Activated CD4-positive, CD25-positive, alpha-beta regulatory T cell treated with anti-CD3 and anti-CD28 coated beads, Interleukin-2, amount 50 U/mL, for 72 hours (primary cell): ENCODE measurements at regions not wholly inside any gene's neighbourhood (a gene's known extent, or its start where the extent isn't known, plus 50 kb on each side); places are given as distances from the start of the nearest gene placed in this dataset.
"Not testable (repeated sequence)": the region's sequence is repeated elsewhere in the genome, so short reads cannot be mapped to it uniquely, and the experiment has no call there.

Experiments
- DNase-seq: peaks from one replicate; pipeline ENCODE4 v3.0.0; 2021

DNA sequence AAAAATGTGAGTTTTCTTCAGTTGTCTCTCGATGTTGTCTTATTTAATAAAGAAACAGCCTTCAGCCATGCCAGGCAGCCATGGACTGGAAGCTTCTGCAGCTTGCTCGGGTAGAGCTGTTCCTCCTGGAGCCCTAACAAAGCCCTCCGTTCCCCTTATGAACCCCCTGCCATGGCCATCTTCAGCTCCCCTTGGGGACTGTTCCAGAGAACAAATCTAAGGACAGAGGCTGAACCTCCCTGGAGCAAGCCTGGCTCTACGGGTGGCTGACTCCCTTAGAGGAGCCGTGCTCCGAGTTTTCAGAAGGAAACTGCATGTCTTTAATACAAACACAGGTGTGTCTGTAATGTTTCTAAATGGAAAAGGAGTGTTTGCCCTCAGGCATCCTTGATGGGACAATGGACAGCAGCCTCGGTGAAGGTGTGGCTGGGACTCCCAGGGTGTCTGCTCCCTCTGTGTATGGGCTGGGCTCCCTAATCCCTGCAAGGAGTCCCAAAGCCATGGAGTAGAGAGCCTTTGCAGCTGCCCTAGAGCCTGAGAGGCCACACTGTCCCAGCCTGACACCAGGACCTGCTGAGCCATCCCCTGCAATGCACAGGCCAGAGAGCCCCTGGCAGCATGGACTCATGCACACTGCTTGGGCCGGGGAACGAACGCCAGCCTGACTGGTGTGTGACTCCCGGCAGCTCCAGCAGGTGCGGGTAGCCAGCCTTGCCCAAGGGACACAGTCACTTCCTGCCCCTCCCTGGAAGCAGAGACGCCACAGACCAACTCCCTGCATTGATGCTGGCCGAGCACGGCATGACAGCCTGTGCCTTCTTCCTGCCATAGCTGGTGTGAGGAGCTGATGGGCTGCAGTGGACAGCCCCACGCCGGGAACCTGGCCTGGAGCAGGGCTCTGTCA is 381.8 kb downstream of the TCERG1L start:
- DNase-seq = no peak

DNA sequence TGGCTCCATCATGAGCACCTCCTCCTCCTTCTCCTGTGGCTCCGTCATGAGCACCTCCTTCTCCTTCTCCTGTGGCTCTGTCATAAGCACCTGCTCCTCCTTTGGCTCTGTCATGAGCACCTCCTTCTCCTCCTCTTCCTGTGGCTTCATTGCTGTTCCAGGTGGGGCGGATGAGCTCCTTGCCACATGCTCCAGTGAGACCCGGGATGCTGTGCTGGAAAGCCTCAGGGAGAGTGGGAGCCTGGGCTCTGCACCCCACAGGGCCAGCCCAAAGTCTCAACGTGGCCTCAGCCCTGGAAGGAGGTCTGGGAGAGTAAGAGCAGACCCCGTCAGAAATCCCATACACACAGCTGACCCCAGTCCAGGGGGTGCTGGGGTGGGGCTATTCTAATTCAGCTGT is 380.7 kb downstream of the TCERG1L start:
- DNase-seq = no peak

DNA sequence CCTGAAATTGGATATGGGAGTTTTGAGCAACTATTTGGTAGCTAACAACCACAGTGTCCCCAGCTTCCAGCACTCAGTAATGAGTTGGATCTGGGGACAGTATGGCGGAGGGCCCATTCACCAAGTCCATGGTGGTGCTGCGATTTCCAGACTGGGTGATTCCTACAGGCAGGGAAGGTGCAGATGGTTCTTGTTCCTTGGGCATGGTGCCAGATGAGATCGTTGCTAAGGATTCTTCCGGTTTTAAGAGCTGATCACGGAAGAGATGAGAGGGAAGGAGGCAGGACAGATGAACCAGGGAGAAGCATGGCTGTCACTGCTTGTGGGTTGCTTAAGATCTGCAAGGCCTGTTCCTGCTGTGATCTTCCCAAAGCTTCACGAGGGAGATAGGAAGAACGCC is 380.3 kb downstream of the TCERG1L start:
- no peak for DNase-seq

DNA sequence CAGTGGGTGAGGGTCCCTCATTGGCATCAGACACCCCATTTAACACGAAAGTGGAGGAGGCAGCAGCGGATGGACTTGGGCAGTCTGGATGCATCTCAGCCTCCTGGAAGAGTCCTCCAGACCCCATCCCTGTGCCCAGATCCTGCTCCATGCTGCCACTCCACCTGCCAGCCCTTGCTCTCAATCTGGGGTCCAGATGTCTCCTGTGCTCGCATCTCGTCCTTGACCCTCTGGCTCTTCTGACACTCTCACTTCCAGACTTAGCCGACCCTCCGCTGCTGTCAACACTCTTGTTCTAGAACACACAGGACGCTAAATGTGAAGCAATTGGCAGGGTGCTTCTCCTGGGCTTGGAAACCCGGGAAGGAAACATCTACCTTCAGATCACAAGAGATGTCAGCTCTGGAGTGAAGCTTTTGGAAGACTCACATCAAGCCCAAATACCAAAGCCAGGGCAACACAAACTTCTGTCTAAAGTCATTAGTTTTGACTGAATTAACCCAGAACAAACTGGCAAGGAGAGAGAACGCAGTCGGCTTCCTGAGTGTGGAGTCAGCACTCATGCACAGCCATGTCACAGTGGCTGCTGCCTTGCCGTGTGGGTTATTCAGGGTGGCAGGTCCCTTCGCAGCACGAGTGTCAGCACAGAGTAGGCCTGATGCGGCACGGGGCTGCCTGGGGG is 379.1 kb downstream of the TCERG1L start:
- DNase-seq = no peak

DNA sequence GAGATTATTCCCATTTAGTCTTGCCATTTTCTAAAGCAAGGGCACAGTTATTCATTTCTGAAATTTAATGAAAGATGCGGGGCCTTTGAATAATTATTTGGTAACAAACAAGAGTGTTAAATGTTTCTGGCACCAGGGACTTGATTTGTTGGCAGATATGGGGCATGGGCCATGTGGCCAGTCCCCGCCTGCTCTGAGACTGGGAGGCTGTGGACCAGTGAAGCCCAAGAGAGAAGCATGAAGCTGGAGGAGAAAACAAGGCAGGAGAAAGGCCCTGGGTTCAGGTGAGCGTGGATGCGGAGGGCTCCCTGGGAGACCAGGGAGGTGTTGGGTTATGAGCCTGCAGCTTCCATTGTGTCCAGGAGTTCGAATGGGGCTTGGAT is 378.5 kb downstream of the TCERG1L start:
- DNase-seq = no peak

DNA sequence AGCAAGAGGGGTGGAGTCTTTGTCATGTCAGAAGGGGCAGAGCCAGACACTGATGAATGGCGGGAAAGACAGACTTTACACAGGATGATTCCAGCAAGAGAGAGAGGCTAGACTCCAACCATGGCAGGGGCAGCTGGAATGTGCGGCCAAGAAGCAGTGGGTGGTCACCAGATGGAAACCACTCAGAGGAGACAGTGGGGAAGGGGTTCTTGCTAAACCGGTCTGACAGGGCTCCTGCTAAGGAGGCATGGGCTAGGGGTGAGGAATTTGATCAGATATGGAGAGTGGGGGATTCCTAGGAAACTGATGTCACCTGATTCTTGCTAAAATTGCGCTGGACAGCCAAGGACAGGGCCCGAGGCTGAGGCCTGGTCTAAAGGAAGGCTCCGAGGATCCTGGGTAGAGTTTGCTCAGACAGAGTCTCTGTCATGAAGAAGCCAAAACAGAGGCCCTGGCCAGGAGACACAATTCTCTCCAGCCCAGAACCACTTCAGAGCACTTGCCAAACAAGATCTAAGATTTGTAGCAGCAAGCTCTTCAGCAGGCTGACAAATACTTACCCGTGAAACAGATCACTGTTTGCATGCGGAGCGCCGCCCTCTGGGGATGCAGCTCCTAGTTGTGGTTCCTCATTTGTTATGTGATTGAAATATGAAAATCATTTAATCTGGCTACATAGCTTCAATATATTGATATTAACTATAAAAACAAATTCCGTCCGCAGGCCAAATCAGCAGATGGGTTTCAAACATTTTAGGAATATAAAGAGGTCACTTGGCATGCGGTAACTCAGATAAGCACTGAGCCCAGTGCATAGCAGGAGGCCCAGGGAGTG is 377.0 kb downstream of the TCERG1L start:
- DNase-seq = no peak

DNA sequence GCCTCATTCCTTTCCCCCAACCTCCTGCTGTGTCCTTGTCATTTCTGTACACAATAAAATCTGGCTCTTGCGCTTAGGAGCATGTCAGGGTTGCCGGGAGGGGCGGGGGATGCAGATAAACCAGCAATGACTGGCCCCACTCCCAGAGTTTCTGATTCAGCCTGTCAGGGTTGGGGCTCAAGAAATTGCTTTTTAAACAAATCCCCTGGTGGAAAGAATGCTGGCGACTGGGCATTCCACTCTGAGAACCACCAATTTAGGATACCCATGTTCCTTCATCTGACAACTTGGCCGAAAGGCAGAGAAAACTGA is 376.4 kb downstream of the TCERG1L start:
- DNase-seq = no peak

DNA sequence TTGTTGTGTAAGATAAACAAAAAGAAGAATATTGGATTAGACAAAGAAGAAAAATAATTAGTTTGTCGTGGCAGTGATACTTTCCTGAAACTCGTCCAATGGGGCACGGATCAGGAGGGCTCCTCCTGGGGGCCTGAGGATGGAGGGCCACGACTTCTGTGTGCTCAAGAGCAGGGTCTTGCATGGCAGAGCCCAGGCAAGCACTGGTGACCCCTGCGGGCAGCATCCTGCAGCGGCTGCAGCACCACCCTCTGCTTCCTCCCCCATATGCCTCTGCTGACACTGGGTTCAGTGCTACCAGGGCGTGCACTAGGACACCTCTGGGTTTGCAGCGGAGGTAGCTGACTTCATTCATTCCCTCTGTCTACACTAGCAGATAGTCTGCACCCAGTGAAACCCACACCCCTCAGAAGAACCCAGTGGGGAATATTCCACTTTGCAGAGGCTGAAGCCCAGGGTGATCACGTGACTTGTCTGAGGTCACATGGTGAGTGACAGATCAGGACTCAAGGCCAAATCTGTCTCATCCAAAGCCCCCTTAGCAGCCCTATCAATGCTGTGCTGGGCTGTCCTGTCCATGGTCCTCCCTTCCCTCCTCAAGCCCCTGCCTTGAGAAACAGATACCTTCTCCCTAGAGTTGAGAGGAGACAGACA is 375.5 kb downstream of the TCERG1L start:
- DNase-seq = no peak

DNA sequence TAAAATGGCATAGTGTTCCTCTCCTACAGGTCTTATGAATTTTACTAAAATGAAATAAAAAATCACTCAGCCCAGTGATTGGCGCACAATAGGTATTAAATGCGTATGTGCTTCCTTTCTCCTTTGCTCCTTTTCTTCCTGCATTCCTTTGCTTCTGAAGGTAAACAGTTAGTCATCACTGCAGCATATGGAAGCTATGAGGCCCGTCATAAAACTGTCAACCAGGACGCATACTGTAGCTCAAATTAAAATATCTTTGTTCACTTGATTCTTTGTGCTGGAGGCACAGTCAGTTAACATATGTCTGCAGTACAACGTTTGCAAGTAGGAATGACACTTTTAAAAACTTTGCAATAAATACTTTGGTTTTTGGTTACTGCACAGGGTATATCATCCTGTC is 374.7 kb downstream of the TCERG1L start:
- DNase-seq = no peak

DNA sequence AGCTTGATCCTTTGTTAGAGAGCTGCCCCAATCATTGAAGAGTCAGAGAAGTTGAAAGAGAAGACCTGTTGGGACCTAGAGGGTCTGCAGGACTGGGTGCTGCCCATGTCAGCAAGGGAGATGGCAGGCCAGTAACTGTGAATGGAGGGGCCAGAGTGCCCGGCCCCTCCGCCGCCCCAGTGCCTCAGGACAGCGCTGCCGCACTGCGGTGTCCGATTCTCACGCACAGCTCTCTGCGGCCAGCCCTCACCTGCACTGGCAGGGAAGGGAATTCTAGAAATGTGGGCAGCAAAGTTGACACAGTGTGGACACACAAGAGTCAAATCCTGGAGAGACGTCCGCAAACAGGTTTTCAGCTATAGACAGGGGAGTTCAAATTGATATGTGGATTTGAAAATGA is 373.5 kb downstream of the TCERG1L start:
- no peak for DNase-seq

DNA sequence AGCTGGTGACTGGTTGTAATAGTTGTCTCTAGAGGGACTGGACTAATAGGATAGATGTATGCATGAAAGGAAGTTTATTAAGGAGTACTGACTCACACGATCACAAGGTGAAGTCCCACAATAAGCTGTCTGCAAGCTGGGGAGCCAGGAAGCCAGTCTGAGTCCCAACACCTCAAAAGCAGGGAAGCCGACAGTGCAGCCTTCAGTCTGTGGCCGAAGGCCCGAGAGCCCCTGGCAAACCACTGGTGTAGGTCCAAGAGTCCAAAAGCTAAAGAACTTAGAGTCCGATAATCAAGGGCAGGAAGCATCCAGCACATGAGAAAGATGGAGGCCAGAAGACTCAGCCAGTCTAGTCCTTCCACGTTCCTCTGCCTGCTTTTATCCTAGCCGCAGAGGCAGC is 372.6 kb downstream of the TCERG1L start:
- DNase-seq = not testable (repeated sequence)

DNA sequence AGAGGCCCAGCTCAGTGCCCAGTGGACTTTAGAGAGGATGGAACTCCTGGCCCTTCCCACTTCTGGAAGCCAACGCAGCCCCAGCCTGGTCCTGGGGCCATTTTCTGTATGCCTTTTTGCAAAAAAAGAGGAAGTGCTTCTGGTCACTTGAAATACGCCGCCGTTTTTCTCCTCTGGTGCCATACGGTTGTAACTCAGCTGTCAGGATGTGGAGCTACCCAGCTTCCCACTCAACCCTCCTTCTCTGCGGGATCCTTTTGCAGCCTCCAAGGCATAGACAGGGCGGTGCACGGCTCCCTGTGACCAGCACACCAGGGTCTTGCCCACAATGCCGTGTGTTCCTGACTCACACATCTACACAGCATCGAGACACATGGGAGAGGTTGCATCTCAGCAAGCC is 369.6 kb downstream of the TCERG1L start:
- DNase-seq = no peak

DNA sequence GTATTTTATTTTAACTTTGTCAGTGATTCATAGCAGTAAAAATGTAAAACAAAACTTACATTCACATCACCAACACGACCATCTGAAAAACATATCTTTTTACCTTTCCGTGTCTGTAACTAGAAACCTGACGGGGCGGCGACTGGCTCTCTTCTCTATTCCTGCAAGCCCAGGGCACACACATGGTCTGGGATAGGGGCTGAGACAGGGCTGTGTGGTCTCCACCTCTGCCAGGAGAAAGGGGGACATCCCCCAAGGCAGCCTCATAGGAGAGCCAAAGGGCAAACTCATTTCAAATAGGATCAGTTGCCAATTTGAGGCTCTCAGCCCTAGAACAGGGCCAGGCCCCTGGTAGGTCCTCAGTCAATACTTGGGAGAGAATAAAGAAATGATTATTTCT is 359.4 kb downstream of the TCERG1L start:
- no peak for DNase-seq

DNA sequence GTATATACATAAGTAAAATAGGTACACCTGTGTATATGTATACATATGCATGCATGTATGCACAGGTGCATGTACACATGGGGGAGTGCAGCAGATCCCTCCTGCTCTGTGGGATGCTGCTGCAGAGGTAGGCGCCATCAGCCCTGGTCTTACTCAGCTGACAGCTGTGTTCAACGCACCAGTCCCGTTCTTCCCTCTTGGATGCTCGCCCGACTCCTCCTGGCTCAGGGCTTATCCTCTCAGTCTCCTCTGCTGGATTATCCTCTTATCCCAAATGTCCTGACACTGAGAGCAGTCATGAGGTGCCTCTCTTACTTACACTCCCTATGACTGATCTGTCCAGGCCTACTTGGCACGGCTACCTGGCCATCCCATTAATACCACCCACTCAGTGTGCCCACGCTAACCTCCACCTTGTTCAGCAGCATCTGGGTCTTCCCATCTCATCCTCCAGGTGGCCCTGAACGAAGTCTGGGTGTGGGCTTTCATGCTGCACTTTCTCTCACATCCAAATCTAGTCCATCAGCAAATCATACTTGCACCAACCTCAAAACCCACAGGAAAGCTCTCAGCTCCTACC is 357.1 kb downstream of the TCERG1L start:
- DNase-seq = no peak

DNA sequence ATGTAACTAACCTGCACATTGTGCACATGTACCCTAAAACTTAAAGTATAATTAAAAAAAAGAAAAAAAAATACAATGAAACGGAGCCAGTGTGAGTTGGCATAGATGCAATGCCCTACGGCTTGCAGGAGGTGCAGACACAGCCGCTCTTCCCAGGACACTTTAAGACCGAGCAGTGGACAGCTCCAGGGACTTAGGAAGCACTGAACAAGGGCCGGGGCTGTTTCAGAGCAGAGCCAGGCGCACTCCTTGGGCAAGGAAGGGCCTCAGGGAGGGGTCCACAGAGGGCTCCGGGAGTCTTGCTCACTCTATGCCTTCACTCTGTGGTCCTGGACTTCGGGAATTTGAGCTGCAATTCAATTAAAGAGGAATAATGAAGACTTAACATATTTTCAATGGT is 355.3 kb downstream of the TCERG1L start:
- DNase-seq = no peak

DNA sequence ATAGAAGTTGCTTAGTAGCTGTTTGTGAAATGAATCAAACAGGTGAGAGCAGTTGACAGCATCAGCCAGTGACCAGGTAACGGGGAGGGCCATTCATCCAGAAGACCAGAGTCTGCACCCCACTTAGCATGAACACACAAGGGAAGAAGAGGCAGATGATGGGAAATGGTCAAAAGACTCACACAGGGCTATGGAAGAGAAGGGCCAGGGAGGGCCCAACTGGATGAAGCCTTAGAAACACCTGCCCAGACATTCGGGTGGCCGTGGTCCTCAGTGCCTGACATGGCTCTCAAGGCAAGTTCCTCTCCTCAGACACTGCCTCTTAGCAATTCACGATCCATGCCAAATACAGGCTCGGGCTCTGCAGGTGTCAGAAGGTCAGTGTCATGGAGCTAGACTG is 354.1 kb downstream of the TCERG1L start:
- DNase-seq = no peak

DNA sequence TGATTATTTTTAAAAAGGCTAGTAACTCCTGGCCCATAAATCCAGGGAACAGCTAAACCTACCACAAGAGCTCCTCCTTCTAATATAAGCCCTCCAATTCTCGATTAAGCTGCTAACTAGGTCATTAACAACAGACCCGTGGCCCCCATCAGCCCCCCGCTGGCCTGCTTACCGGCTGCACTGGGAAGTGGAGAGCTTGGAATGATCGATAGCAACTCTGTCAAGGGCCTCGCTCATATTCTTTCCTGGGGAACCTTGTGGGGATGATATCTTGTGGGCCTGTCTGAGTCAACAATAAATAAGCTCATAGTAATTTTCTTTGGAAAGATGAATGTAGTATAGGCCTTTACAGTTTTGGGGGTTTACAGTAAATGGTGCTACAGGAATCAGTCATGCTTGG is 353.5 kb downstream of the TCERG1L start:
- no peak for DNase-seq

DNA sequence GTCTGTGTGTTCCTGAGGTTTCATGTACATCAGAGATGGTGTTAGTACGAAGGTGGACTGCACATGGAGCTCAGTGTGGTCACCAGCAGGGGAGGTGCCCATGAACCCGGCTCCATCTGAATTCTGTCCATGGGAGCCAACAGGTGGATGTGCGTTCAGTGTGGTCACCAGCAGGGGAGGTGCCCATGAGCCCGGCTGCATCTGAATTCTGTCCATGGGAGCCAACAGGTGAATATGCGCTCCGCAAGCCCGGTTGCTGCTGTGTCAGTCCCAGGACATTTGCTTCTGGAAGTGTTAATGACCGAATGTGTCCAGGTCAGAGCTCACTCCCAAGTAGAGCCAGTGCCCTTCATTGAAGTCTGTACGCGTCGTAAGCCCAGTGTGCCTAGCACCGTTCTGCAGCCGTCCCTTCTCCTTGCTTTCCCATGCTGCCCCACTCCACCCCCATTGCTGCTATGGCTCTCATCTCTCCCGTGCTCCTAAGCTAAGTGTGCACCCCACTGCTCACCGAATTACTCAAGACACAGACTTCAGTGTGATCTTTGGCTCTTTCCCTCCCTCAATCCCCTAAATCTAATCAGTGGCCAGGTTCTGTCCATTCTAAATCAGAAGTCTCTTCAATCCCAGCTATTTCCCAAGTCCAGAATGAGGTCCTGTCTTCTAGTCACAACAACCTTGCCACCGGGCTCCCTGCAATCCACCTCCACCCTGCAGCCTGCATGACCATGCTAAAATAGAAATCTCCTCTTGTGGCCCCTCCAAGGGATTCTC is 352.4 kb downstream of the TCERG1L start:
- no peak for DNase-seq

DNA sequence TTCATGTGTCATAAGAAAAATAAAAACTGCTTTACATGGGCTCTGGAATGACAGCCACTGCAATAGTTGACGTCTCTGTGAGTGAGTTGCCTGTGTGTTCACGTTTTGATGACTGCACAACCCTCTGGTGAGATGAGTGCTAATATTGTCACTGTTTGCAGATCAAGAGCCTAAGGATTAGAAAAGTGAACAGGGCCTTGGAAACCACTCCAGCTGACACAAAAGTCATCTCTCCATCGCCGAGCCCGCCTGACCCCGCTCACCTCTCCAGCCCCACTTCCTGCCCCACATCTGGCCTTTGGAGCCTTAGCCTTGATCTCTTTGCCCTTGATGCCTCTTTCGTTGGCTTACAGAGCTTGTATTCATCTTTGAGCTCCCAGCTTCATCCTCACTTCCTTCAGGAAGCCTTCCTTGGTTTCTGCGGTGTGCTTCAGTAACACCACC is 351.7 kb downstream of the TCERG1L start:
- no peak for DNase-seq

DNA sequence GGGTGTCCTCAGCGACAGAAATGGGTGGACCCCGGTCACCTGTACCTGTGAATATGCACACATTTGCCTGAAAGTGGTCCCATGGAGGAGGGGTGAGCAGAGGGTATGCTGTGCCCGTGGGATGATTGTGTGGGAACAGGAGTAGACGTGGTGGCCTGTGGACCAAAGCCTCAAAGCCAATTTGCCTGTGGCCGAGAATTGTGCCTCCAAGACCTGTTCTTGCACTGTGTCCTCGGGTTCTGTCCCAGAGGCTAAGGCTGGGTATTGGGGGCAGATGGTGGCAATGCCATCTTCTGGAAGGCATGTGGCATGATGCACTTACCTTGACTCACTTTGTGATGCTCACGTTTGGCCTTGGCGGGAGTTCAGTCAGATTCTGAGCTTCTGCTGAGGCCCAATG is 351.0 kb downstream of the TCERG1L start:
- no peak for DNase-seq

DNA sequence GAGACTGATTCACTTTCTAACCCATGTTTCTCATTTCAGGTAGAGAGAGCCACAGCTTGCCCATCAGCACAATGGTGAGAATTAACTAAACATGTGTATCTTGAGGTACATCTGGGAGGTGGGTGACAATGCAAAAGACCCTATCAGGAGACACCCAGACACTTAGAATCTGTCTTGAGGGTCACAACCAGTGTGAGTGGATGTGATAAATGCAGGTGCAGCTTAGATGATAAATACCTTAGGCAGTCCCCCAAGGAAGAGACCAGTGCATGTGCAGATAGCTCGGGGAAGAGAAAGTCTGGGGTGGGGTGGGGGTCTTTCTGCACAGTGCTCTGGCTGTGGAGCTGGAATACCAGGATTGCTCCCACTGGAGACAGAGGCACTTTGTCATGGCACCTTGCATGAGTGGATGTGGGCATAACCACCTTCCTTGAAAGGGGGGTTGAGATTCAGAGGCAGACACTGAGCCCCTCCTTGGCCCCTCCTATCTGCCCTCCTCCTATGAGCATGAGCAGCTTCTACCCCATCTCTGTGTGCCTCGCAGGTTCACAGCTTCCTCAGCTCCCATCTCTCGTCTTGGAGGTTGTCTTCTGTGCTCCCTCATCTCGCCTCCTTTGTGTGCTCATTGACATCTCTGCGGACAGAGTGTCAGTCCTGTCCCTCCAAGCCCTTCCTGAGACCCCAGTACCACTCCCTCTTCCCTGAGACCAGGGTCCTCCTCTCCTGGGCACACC is 349.8 kb downstream of the TCERG1L start:
- DNase-seq = no peak
